GM21390 (cell line): ENCODE measurements at regions not wholly inside any gene's neighbourhood (a gene's known extent, or its start where the extent isn't known, plus 50 kb on each side); places are given as distances from the start of the nearest gene placed in this dataset.

ENCODE experiments used
- ATAC-seq: cut with Tn5 transposase; IDR thresholded peaks from one replicate; pipeline ENCODE4 v1.9.1; 2021; ENCODE audit not compliant: unreplicated experiment

DNA sequence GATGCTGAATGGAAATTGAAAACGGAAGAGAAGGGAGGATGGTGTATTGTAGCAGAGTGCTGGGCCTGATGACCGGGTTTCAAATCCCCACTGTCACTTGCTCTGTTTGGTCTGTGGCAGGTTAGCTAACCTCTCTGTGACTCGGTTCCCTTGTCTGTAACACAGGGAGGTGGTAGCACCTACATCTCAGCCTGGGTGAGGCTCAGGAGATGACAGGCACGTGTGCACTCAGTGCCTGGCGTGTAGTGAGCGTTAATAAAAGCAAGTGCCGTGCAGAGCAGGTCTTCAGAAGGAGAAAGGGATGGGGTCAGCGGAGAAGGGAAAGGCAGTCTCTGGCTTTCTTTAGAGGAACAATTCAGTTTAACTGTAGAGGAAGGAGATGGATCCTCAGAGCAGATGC, 125.5 kb upstream of the SMIM21 start:
- no peak for ATAC-seq

DNA sequence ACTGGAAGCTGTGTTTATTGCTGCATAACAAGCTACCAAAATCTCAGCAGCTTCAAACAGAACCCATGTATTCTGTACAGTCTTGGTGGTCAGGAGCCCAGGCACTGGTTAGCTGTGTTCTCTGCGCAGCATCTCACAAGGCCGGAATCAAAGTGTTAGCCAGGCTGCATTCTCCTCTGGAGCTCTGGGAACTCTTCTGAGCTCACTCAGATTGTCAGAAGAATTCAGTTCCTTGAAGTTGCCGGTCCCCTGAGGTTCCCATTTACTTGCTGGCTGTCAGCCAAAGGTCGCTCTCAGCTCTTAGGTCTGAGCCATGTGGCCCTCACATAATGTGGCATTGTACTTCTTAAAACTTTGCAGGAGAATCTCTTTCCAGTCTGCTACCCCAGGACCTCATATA, 123.6 kb upstream of the SMIM21 start:
- no peak for ATAC-seq

DNA sequence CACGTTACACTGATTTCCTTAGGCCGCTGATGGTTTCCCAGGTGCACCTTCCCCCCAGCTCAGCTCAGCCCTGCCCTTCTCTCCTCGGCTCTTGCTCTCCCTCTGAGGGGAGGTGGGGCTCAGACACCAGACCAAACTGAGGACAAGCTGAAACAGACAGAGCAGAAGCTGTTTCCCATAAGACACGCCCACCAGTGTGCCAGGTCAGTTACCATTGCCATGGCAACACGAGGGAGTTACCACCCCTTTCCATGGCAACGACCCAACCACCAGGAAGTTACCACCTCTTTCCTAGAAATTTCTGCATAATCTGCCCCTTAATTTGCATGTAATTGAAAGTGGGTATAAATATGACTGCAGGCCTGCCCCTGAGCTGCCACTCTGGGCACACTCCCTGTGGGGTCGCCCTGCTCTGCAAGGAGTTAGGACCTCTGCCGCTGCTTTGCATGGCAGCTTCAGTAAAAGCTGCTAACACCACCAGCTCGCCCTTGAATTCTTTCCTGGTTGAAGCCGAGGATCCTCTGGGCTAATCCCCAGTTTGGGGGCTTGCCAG, 120.9 kb upstream of the SMIM21 start:
- ATAC-seq = no peak

DNA sequence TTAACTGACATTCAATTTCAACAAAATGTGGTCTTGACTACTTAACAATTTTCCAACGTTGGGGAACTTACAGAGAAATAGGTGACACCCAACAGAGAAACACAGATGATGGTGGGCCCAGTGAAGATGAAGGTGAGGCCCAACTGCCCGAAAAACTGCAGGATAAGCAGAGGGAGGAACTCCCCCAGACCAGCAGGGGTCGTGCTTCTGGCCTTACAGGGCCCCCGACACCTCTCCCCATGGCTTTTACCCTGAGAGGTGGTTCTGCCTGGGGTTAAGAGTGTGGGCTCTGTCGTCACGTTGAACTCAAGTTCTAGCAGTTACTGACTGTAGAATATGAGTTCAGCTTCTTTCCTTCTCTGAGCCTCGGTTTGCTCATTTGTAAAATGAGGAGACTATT, 119.5 kb upstream of the SMIM21 start:
- no peak for ATAC-seq

DNA sequence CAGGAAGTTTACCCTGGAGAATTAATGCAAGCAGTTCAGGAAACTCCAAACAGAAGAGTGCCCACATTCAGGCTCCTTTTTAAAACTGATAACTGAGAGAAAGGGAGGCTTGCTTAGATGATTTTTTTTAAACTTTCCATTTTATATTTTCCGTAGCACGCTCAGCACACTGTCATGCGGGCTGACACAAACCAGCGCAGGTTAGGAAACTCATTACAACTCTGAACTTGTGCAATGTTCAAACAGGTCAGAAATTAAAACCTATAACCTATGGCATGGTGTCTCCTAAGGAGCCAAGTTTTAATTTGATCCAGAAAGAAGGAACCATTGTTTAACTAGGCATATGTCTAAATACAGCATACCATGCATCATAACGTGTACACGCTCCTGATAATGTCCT, 117.7 kb upstream of the SMIM21 start:
- no peak for ATAC-seq

DNA sequence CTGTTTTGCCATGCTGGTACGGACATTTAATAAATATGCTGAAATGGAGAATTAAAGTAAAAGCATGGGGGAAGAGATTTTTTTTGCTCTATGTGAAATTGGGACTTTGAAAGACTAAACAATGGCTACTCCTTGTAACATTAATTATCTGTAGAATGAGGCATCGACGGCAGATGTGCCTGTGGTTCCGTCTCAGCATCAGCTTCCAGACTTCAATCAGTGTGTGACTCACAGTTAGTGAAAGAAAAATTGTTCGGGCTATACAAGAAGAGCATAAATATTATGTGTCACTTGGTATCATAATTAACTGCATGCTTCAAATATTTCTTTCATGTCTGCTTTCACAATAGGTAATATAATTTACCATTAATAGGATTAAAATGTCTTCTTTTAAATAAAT, 117.0 kb upstream of the SMIM21 start:
- ATAC-seq = no peak

DNA sequence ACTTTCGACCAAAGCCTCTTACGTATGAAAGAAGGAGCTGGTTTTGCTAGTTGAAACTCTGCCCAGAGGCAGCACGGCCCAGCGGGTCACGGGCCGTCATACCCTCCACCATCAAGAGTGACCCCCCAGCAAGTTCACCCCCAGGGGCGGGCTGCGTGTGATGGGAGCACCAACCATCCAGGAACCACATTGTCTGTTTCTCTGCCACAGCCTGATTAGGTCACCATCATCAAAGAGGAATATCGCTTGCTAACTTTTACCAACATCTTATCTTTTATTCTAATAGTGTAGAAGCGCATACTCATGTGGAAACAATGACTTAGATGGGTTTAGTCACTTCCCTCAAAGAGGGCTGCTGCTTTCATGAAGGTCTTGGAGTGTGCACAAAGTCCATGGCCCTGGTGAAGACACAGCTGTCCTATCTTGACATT, 116.6 kb upstream of the SMIM21 start:
- ATAC-seq = no peak

DNA sequence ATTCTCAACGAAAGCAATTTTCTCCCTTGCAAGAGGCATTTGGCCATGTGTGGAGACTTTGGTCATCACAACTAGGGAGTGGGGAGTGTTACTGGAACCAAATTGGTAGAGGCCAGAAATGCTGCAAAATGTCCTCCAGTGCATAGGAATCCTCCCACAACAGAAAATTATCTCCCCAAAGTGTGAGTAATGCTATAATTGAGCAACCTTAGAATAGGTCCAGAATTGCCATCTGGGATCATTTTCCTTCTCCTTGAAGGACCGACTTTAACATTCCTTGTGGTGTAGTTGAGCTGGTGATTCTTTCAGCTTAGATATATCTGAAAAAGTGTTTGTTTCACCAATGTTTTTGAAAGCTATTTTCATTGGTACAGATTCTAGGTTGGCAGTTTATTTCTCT, 111.2 kb upstream of the SMIM21 start:
- ATAC-seq = no peak

DNA sequence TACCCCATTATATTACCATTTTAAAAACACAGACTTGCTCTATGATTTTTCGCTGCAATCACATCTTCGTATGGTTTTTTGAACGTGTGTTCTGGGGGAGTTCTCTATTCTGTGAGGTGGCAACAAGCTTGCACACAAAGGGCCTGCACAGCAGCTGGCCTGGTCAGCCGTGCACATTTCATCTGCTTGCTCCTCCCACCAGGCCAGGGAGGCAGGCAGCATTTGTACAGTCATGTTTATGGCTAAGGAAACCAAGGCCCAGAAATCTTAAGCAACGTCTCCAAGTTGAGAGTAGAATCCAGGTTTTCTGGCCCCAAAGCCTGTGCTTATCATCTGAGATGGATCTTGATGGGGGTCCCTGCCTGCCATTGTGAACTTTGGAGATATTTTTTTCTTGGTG, 106.4 kb upstream of the SMIM21 start:
- no peak for ATAC-seq

DNA sequence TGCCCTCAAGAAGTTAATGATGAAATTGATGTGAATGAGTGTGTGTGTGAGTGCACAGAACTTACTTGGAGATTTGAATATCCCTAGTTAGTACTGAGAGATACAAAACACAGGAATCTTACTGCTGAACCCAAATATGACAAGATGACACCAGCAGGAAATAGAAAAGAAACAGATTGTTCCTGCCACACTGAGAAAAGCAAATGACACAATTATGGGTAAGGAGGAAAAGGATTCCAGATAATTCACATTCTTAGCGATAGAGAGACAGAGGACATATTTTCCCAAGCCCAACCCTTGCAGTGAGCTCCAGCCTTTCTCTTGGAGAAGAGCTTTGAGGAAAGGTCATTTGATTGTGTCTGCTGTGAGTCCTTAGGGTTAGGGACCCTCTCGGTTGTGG, 105.7 kb upstream of the SMIM21 start:
- ATAC-seq = no peak

DNA sequence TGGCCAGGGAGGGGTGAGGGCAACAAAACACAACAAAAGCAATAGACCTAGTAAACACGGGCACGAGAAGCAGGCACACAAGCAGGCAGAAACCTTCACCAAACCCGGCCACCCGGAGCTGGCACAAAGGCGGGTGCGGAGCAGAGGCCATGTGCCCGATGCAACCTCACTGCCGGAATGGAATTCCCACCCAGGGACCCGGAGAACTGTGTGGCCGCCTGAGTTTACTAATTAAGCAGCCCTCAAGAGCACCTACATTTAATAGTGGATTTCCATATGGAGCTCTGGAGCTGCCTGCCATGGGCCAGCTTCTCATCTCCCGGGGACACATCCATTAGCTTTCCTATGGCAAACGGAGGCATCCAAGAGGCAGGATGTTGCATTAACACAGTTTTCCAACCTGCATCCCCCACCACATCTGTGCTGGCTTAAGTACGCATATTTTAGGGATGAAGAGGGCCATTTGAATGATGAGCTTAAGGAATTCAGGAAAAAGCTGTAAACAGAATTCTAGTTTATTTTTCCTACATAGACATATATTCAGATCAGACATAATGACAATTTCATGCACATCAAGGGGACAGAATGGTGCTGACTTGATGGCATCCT, 104.5 kb upstream of the SMIM21 start:
- no peak for ATAC-seq

DNA sequence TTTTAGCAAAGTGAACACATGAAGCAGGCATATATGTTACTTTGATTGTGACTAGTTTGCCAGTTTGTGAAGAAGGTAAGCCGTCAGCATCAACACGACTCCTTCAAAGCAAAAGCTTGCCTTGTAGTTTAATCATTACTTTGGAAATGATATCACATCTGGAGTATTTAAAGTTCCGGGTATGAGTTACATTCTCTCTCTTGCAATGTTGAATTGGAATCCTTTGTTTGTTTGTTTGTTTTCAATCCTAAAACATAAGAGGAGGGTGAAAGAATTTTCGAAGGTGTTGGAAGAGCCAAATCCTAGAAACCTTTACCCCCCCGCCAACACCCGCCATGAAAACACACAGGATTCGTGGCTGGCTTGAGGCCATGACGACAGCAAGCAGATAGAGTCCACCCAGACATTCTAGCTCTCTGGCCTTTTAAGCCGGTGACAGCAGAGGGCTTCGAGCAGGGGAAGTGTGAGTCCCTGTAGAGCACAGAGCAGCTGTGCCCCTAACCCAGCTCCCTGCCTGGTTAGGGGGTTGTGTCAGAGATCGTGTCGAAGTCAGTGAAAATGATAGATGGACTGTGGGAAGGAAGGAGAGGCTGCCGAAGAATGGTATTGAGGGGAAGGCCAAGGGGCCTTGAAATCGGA, 103.8 kb upstream of the SMIM21 start:
- no peak for ATAC-seq

DNA sequence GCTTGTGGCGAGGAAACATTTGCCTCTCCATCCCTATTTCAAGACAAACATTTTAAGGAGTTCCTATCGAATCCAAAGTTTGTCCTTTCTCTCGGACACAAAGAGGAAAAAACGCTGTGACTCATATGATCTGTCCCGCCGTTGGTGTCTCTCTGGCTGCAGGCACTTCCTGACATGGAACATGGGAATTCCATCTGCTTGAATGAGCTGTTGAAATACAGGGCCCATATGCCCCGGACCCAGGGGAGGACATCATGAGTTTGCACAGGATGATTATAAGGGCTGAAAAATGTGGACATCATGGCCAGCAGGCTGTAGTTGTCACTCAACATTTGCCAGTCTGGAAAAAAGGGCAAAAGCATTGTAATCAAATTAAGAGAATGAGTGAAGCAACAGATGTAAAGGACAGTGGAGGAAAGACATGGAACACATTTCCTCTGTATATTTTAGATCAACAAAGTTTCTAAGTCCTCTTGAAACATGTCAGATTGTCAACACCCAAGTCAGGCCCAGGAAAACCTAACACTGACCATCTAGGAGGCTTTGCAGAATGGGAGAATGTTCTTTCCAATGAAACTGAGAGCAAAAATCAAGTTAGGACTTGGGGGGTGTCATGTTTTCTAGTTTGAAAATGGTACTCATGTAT, 103.2 kb upstream of the SMIM21 start:
- ATAC-seq = no peak

DNA sequence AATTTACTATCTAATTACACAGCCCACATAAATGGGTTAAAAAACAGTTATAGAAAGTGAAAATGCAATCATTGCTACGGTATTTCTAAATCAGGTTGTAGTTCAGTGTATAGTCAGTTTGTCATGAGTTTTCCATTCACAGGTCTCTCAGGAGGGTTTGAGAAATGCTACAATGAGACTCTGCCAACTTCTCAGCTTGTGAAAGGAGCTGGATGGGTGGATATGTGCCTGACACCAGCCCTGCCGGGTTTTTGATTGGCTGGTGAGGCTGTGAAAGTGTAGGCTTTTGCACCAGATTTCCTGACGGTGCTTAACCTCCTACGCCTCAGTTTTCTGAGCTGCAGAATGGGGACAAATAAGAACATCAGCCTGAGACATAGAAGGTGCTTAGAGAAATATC, 102.6 kb upstream of the SMIM21 start:
- ATAC-seq = no peak

DNA sequence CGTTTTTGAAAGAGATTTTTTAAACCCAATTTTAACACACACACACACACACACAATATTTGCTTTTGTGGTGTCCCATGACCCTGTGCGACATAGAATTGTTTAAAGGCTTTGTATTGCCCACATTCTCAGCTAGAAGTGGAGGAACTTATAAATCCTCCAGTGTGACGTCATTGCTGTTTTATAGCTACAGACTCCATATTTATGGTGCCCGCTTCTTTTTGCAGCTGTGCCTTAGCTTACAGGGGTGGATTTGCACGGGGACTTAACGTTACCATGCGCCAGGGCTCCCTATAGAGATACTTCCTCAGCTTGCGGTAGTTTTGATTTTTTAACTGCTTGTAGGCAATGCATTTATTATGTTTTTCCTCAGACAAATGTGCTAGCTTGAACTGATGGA, 101.9 kb upstream of the SMIM21 start:
- no peak for ATAC-seq

DNA sequence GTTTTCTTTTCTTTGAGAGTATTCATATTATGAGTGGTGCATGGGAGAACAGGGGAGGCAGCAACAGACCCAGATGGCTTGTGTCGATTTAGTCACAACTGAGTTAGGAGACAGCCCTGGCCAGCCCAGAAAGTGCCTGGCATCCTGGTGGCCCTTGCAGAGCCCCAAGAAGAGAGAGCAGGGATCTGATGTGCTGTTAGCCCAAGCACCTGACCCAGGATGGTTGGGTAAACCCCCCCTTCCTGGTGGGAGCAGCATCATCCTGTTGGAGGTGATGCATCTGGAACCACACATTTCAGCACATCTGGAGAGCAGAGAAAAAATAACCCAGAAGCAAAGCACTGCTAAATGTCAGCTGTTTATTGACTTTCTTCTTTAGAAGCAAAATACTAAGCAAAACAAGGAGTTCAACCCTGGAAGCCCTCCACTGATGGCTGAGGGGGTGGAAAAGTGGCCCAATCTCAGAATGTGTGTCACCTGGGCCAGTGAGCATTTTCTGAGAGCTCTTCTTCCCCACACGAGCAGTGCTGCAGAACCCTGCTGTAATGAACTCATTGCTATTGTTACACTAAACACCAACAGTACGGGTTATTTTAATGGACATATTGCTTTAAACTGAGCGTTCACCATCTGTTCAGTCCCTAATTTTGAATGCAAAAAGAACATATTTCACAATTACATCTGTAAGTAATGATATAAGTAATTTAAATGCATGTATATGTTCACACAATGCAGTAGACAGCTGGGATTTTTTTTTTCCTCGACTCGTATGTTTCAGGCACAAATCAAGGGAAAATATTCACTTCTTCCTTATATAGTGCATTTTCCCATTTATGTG, 100.6 kb upstream of the SMIM21 start:
- ATAC-seq = no peak

DNA sequence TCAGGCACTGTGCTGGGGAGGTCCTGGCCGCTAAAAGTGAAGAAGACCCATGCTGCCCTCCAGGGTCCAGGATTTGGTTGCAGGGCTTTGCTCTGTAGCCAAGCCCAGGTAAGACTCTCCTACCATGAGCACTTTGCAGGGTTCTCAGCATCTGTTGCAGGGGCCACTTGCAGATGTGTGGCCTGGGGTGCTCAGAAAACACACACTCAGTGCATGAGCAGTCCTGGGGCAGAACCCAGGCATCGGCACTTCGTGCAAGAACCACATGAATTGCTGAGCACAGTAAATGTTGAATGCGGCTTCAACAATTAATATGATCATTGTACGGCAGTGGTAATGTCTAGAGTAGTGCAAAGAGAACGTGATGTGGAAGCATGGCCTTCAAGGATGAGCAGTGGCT, 98.5 kb upstream of the SMIM21 start:
- no peak for ATAC-seq

DNA sequence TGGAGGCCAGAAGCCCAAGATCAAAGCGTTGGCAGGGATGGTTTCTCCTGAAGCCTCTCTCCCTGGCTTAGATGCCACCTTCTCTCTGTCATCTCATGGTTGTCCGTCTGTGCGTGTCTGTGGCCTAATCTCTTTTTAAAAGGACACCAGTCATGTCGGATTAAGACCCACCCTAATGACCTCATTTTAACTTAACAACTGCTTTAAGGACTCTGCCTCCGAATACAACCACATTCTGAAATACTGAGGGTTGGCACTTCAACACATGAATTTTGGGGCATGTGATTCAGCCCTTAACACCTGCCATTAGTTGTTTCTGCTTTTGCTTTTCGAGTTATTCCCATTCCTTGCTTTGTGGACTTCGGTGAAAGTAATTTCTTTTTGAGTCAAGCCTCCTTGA, 97.8 kb upstream of the SMIM21 start:
- no peak for ATAC-seq

DNA sequence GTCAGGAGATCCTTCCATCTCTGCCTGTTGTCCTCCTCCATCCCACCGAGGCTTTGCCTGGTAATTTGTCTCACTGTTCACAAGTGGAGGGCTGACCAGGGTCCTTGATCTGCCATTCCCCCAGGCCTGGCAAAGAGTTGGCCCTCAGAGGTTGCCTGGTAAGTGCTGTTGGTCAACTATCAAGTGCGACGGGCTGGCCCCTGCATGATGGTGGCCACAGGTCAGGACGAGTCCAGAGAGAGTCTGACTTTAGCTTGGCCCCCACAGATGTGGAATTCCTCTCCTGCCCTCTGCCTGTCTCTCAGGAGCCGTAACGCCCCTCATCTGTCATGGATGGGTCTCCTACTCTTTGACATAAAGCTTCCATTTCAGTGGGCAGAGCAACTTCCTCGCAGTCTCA, 97.3 kb upstream of the SMIM21 start:
- ATAC-seq = no peak

DNA sequence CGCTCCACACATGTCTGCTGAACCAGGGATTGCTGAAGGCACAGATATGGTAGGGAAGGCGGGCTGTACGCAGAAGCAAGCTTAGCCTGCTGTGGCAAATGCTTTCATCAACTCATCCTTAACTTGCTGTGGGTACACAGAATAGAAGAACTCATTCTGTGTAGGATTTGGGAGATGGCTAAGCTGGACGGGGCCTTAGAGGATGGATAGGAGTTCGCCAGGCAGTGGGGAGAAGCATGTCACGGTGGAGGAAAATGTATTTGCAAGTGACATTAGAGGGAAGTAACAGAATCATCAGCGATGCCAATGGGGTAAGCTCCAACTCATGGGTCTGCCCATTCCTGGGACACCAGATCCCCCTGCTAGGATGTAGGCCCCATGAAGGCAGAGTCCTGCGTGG, 96.7 kb upstream of the SMIM21 start:
- ATAC-seq = no peak

DNA sequence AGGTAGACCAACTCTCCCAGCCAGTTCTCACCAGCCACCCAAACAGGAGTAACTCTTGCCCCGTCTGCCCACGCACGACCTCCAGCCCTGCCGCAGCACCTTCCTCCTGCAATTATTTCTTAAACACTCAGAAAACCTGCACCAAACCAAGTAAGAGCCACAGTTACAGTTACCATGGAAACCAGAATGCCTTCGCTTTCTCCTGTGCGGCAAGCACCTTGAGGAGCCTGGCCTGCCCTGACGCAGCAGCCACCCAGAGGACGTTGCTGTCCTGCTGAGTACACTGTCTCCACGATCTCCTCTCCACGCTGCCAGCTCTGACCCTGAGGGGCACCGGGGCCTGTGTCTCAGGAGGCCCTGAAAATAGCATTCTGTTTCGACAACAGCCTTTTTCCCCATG, 94.3 kb upstream of the SMIM21 start:
- no peak for ATAC-seq

DNA sequence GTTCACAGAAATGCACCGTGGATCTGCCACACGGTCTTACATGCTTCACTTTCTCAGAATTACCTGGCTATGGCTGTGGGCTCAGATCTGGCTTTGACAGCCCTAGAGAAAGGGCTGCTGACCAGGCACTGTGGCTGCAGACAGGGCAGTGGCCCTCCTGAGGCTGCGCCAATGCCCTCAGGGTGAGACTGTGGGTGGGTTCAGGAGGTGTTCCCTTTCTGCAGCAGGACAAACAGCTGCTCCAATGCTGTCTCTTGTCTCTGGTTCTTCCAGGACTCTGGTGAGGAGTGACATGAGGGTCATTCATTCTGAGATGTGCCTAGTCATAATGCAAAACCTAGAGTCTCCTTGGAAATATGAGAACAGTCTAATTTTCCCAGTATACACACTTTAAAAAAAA, 90.5 kb upstream of the SMIM21 start:
- no peak for ATAC-seq
